Prostate gland (tissue), 2 donors: ENCODE measurements at regions not wholly inside any gene's neighbourhood (a gene's known extent, or its start where the extent isn't known, plus 50 kb on each side); places are given as distances from the start of the nearest gene placed in this dataset.

Experiments
- POLR2A ChIP-seq: fragments of 450-650 bp; IDR thresholded peaks from one replicate; pipeline ENCODE4 v1.6.1; 2016; ENCODE audit warnings: antibody characterized with exemption, mild to moderate bottlenecking
- POLR2AphosphoS5 ChIP-seq: sonication (generic); formaldehyde crosslinking; IDR thresholded peaks from one replicate; pipeline ENCODE4 v1.6.1; 2017; ENCODE audit warnings: antibody characterized with exemption
- TF ChIP-seq, protein P1 (sequence below), 4 experiments: fragments of 200-600 bp in 2 of 4; fragments of 450-650 bp in 2 of 4; sonication (generic) in 2 of 4; IDR thresholded peaks; 1 replicate in 3 of 4; 2 replicates in 1 of 4; pipeline ENCODE4 v1.5.1; 2016 to 2019; ENCODE audit warnings: antibody characterized with exemption in 4 of 4, mild to moderate bottlenecking in 2 of 4, moderate library complexity in 2 of 4

DNA sequence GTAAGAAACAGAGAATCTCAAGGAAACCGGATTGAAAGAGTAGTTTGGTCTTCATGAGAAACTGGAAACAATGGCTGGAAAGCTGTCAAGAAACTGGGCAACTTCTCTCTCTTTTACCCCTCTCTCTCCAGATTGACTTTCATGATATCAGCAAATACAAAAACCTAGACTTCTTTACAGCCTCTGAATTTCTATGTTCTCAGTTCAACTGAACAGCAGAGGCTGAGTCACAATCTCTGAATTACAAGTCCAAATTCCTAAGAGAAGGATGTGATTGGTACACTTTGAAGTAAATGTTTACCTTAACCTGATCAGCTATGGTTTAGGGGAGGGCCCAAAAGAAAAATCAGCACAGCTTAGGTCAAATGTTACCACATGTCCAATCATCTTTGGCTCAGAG is 974.9 kb downstream of the RPA4 start:
- TF ChIP-seq, protein P1, sequence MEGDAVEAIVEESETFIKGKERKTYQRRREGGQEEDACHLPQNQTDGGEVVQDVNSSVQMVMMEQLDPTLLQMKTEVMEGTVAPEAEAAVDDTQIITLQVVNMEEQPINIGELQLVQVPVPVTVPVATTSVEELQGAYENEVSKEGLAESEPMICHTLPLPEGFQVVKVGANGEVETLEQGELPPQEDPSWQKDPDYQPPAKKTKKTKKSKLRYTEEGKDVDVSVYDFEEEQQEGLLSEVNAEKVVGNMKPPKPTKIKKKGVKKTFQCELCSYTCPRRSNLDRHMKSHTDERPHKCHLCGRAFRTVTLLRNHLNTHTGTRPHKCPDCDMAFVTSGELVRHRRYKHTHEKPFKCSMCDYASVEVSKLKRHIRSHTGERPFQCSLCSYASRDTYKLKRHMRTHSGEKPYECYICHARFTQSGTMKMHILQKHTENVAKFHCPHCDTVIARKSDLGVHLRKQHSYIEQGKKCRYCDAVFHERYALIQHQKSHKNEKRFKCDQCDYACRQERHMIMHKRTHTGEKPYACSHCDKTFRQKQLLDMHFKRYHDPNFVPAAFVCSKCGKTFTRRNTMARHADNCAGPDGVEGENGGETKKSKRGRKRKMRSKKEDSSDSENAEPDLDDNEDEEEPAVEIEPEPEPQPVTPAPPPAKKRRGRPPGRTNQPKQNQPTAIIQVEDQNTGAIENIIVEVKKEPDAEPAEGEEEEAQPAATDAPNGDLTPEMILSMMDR (IDR thresholded peaks at IDR 0.05), result no peak
- TF ChIP-seq POLR2AphosphoS5 (no peak), POLR2A (no peak)
